OCI-LY3 (cell line): ENCODE measurements at regions not wholly inside any gene's neighbourhood (a gene's known extent, or its start where the extent isn't known, plus 50 kb on each side); places are given as distances from the start of the nearest gene placed in this dataset.
"Not testable (repeated sequence)": the region's sequence is repeated elsewhere in the genome, so short reads cannot be mapped to it uniquely, and the experiment has no call there.

Experiments used
- H2AFZ ChIP-seq: fragments of 200-600, 300-600 bp; shearing (Covaris generic); 2 replicates; pipeline ENCODE4 v1.6.0; 2014; ENCODE audit warnings: antibody characterized with exemption, low read depth, low read length
- H3K27ac ChIP-seq: fragments of 200-600, 300-600 bp; sonication (generic); 2 replicates; pipeline ENCODE4 v1.5.1; 2014; ENCODE audit warnings: mild to moderate bottlenecking, low read length, moderate library complexity, mixed read lengths
- H3K27me3 ChIP-seq: fragments of 200-600, 300-600 bp; sonication (generic); 2 replicates; pipeline ENCODE4 v1.6.1; 2014; ENCODE audit warnings: low read depth, low read length, mixed read lengths
- H3K36me3 ChIP-seq: fragments of 200-600, 300-600 bp; sonication (generic); replicated peaks from 2 replicates; pipeline ENCODE3; 2014; ENCODE audit warnings: low read depth, low read length, mixed read lengths
- H3K4me1 ChIP-seq: fragments of 300-600, 200-600 bp; sonication (generic); 2 replicates; pipeline ENCODE4 v1.6.1; 2014; ENCODE audit warnings: low read length, mixed read lengths
- H3K4me2 ChIP-seq: fragments of 200-600, 300-600 bp; sonication (generic); 2 replicates; pipeline ENCODE4 v1.6.1; 2014; ENCODE audit warnings: low read length, mixed read lengths
- H3K4me3 ChIP-seq: fragments of 300-600, 200-600 bp; sonication (generic); 2 replicates; pipeline ENCODE4 v1.5.1; 2014; ENCODE audit warnings: antibody characterized with exemption, mild to moderate bottlenecking, low read length, moderate library complexity
- H3K79me2 ChIP-seq: fragments of 300-600, 200-600 bp; shearing (Covaris generic); 2 replicates; pipeline ENCODE4 v1.6.1; 2014; ENCODE audit warnings: mild to moderate bottlenecking, low read length, mixed read lengths
- H3K9ac ChIP-seq: fragments of 300-600, 200-600 bp; shearing (Covaris generic); 2 replicates; pipeline ENCODE4 v1.6.0; 2014; ENCODE audit warnings: mild to moderate bottlenecking, low read length, moderate library complexity
- H3K9me3 ChIP-seq: fragments of 200-600, 300-600 bp; shearing (Covaris generic); 2 replicates; pipeline ENCODE4 v1.6.1; 2014; ENCODE audit warnings: low read length, mixed read lengths; ENCODE audit not compliant: insufficient read depth
- H4K20me1 ChIP-seq: fragments of 200-600, 300-600 bp; sonication (generic); 2 replicates; pipeline ENCODE4 v1.6.1; 2016; ENCODE audit warnings: low read length, mixed read lengths; ENCODE audit not compliant: insufficient read depth
- EZH2phosphoT487 ChIP-seq: fragments of 200-600 bp; shearing (Covaris generic); IDR thresholded peaks from 2 replicates; pipeline ENCODE4 v1.6.1; 2018; ENCODE audit warnings: antibody characterized with exemption, mixed run types, low read depth
- TF ChIP-seq, protein P1 (sequence below): fragments of 200-600, 300-600 bp; sonication (generic); IDR thresholded peaks from 2 replicates; pipeline ENCODE4 v1.5.1; 2014; ENCODE audit warnings: antibody characterized with exemption, low read length, low read depth

DNA sequence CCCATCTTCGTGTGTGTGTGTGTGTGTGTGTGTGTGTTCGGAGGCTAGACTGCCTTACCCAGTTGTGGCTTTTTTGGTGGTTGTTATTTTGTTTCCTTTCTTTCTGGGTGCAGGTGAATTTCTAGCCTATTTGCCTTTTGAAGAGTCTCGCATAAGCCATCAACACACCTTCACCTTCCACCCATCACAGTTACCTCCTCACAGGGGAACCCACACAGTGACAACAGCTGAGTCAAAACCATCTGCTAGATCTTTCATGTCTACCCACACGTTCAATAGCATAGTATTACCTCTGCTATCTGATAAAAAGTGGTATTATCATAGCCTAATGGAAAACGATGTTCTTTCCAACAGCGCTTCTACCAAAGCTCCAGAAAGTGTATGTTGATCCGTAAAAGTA lies 303.2 kb upstream of the TMTC4 start:
- H4K20me1 ChIP-seq = no peaks in the 10 kb centered on the region
- 0 out of 2 replicates have a peak, but pooled peaks cover 3% of the 10 kb centered on the region for H3K27me3 ChIP-seq
- H3K36me3 ChIP-seq = no peaks in the 10 kb centered on the region
- no peaks in the 10 kb centered on the region for H3K9me3 ChIP-seq
- H3K9ac ChIP-seq = no peak overlapping the region
- H3K4me1 ChIP-seq = no peaks in the 10 kb centered on the region
- H2AFZ ChIP-seq = no peak overlapping the region
- H3K4me3 ChIP-seq = no peak overlapping the region
- TF ChIP-seq, protein P1, sequence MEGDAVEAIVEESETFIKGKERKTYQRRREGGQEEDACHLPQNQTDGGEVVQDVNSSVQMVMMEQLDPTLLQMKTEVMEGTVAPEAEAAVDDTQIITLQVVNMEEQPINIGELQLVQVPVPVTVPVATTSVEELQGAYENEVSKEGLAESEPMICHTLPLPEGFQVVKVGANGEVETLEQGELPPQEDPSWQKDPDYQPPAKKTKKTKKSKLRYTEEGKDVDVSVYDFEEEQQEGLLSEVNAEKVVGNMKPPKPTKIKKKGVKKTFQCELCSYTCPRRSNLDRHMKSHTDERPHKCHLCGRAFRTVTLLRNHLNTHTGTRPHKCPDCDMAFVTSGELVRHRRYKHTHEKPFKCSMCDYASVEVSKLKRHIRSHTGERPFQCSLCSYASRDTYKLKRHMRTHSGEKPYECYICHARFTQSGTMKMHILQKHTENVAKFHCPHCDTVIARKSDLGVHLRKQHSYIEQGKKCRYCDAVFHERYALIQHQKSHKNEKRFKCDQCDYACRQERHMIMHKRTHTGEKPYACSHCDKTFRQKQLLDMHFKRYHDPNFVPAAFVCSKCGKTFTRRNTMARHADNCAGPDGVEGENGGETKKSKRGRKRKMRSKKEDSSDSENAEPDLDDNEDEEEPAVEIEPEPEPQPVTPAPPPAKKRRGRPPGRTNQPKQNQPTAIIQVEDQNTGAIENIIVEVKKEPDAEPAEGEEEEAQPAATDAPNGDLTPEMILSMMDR = no peak
- TF ChIP-seq EZH2phosphoT487 = no peak
- no peak overlapping the region for H3K4me2 ChIP-seq
- H3K79me2 ChIP-seq = no peaks in the 10 kb centered on the region
- H3K27ac ChIP-seq = no peak overlapping the region

DNA sequence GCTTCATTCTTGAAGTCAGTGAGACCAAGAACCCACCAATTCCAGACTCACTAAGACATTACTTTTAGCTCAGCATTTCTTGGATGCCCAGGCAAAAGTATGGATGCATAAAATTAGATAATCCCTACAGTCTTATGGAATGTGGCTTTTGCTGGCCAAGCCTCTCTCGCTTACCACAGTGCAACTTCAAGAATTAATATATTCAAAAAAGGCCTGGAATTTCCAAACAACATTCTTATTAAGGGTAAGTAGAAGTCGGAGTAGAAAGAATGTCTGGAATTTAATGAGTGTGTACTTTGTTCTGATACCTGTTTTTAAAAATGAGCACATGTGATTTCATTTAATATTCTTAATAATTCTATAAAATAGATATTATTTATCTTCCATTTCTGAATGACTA lies 302.4 kb upstream of the TMTC4 start:
- H3K4me1 ChIP-seq = no peaks in the 10 kb centered on the region
- no peaks in the 10 kb centered on the region for H3K36me3 ChIP-seq
- no peak overlapping the region for H3K27ac ChIP-seq
- H4K20me1 ChIP-seq = no peaks in the 10 kb centered on the region
- H3K9me3 ChIP-seq = no peaks in the 10 kb centered on the region
- 0 out of 2 replicates have a peak, but pooled peaks cover 5% of the 10 kb centered on the region for H3K27me3 ChIP-seq
- no peak overlapping the region for H3K4me2 ChIP-seq
- TF ChIP-seq EZH2phosphoT487 = no peak
- TF ChIP-seq, protein P1 = no peak
- no peak overlapping the region for H3K9ac ChIP-seq
- H3K4me3 ChIP-seq = no peak overlapping the region
- H3K79me2 ChIP-seq = no peaks in the 10 kb centered on the region
- no peak overlapping the region for H2AFZ ChIP-seq

DNA sequence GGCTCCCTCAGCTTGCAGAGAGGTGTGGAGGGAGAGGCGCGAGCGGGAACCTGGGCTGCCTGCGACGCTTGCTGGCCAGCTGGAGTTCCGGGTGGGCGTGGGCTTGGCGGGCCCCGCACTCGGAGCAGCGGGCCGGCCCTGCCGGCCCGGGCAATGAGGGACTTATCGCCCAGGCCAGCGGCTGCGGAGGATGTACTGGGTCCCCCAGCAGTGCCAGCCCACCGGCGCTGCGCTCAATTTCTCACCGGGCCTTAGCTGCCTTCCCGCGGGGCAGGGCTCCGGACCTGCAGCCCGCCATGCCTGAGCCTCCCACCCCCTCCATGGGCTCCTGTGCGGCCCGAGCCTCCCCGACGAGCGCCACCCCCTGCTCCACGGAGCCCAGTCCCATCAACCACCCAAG lies 301.1 kb upstream of the TMTC4 start:
- not testable (repeated sequence) for H4K20me1 ChIP-seq, H3K36me3 ChIP-seq, H3K4me2 ChIP-seq, H3K9ac ChIP-seq, H3K79me2 ChIP-seq, H3K27ac ChIP-seq, H3K27me3 ChIP-seq, H3K9me3 ChIP-seq, H2AFZ ChIP-seq, H3K4me3 ChIP-seq, H3K4me1 ChIP-seq

DNA sequence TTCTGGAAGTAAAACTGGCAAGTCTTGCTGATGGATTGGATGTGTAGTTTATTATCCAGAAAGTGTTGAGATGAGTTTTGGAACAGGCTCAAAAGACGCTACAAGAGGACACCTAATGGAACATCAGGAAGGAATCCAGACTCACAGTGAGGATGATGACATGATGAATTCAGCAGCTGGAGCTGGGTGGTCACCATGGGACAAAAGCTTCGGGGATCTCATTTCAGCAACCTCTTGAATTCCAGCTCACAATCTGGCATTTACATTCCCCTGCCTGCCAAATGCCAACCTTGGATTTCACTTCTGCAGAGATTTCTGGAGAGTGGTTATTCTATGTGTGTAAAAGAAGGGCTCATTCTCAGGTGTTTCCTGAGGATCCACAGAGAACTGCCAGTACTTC lies 288.0 kb upstream of the TMTC4 start:
- Histone ChIP-seq H3K4me3 (no peak overlapping the region), H4K20me1 (no peaks in the 10 kb centered on the region), H3K9ac (no peak overlapping the region), H3K79me2 (no peaks in the 10 kb centered on the region), H3K9me3 (no peaks in the 10 kb centered on the region), H3K27ac (no peak overlapping the region), H3K27me3 (peaks cover 4% of the 10 kb centered on the region; the same call in 1 of the 2 replicates), H3K4me1 (no peaks in the 10 kb centered on the region), H2AFZ (no peak overlapping the region), H3K4me2 (no peak overlapping the region), H3K36me3 (no peaks in the 10 kb centered on the region)
- TF ChIP-seq, protein P1 = no peak
- no peak for TF ChIP-seq EZH2phosphoT487

DNA sequence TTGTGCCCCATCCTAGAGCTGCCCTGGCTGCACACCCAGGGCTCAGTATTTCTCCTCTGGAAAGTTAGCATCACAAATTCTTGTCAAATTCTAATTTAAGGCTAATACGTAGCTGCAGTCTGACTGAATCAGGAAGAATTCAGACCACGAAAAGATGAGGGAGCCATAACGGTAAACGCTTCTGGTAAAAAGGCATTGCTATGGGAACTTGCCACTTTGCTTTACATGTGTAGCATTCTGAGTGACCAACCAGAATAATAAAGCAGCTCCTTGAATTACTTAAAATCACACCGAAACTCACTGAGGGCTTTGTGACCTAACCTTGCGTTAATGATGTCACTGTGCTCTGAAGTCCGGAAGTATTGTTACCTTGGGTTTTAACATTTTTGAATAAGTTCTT lies 286.6 kb upstream of the TMTC4 start:
- Histone ChIP-seq H3K27me3 (peaks cover 4% of the 10 kb centered on the region; the same call in 1 of the 2 replicates), H3K4me3 (no peak overlapping the region), H3K27ac (no peak overlapping the region), H3K9ac (no peak overlapping the region), H3K79me2 (no peaks in the 10 kb centered on the region), H3K36me3 (no peaks in the 10 kb centered on the region), H3K4me2 (no peak overlapping the region), H4K20me1 (no peaks in the 10 kb centered on the region), H2AFZ (no peak overlapping the region), H3K4me1 (no peaks in the 10 kb centered on the region), H3K9me3 (no peaks in the 10 kb centered on the region)
- TF ChIP-seq, protein P1 = no peak
- no peak for TF ChIP-seq EZH2phosphoT487
